ENCODE measurements at regions not wholly inside any gene's neighbourhood (a gene's known extent, or its start where the extent isn't known, plus 50 kb on each side); places are given as distances from the start of the nearest gene placed in this dataset.

DNA sequence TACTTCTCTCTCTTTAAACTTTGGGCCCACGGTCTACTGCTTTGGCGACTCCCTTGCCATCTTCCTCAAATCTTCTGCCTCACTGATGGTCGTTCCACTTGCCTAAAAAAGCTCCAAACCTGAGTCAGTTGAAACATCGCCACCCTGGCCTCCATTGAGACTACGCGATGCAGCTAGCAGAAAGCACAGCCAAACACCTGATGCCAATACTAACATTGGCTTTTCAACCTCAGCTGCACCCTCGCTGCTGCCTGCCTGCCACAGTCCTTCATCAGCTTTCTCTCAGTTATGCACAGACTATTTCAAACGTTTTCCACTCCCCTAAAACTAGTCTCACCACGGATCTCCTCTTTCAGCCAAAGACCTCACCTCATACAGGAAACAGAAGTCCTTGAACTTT lies 214.2 kb upstream of the TMCO5A start:
- DNase-seq, result no peak

GRCh38 chr15:37731146-37731746 lies 203.2 kb upstream of the TMCO5A start:
- no peak for DNase-seq

- no peak for DNase-seq
Measured at GRCh38 chr15:37733628-37734027, 200.8 kb upstream of the TMCO5A start.

DNA sequence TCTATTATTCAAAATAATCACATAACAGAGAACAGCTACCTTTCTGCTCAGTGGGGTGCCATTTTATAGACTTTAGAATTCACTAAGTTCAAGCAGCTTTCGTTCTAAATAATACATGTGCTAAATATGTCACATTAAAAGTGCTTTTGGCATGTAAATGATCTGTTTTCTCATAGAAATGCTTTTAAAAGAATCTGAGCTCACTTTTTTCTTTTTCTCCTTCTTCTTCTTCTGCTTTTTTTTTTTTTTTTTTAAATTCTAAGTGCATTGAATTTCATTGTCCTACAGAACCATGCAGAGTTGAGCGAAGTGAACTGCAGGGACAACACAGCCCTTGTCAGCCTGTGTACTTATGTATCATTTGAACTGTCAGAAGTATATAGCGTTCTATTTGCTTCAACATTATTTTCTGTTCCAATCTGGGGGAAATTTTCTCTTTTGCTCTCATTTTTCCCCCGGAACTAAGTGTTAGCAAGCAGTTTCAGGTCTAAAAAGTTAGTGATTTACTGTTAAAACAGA lies 193.8 kb upstream of the TMCO5A start:
- no peak for DNase-seq

- no peak for DNase-seq
Measured at GRCh38 chr15:37743826-37744225, 190.6 kb upstream of the TMCO5A start.

- no peak for DNase-seq
Measured at GRCh38 chr15:37744521-37744920, 189.9 kb upstream of the TMCO5A start.

GRCh38 chr15:37751401-37751800 lies 183.0 kb upstream of the TMCO5A start:
- no peak for DNase-seq

DNA sequence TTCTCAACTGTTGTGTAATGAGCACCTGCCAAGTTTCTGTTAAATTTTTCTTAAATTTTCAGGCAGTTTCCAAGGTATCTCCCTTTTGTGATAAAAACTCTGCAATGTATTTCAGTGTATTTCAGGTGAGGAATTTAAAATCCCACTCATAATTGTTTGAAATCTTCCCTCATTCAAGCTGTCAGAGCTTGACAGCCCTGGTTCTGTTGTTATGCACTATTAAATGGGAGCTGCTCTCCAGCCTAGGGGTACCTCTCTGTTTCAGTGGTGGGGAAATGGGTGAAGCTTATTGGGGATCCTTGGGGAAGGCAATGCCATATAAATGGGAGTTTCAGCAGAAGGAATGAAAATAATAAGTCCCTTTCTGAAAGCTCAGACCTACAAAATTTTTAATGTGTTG lies 178.0 kb upstream of the TMCO5A start:
- no peak for DNase-seq

GRCh38 chr15:37758412-37758811 lies 176.0 kb upstream of the TMCO5A start:
- DNase-seq, result no peak

DNA sequence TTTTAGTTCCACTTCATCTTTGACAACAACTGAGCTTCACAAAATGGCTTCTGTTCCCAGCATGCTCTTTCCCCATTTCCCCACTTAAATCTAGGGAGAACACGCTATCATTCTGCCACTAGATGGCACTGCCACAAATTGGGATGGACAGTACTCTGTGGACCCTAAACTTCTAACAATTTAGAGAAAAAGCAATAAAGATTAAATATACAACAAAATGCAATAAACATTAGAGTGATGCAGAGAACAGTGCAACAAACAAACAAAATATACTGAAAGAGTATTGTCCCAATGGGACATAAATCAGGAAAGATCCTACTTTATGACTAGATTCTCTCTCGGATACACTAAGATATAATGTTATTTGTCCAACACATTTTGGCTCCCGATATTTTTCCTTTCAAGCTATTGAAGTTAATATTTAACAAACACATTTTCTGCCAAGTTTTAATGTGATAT lies 169.7 kb upstream of the TMCO5A start:
- peak; percentile 54 for DNase-seq

DNA sequence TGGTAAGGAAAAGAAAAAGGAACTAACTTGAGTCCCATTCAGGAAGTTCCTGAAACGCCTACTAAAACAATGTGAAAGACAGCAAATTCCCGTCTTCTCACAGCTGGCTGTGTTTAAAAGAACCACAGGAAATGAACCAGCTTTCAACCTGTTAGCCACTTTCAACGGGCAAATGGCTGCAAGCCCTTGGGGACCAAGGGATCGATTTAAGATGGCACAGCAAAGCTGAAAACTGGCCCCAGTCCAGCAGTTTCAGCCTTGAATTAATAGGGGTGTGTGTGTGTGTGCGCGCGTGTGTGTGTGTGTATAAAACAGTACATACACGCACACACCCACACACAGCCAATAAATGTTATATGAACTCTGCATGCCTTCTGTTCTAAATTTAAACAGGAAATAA lies 168.7 kb upstream of the TMCO5A start:
- peak; percentile 54 for DNase-seq

- no peak for DNase-seq
Measured at GRCh38 chr15:37767841-37768455, 166.5 kb upstream of the TMCO5A start.

DNA sequence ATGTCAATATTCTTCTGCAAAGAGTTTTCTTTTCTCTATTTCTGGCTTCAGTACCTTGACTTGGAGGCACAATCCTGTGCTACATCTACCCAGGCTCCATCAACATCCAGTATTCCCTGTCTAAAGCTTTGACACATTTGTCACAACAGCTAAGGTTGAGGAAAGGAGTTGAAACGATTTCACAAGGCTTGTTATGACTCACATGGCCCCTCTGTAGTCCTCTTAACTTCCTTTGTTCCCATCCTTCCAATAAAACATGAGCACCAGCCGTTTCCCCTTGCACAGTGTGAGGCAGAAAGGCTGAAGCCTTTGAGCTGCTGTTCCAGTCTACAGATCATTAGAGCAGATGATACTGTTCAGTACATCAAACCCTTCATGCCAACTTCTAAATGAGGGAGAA lies 163.0 kb upstream of the TMCO5A start:
- DNase-seq, result no peak

DNA sequence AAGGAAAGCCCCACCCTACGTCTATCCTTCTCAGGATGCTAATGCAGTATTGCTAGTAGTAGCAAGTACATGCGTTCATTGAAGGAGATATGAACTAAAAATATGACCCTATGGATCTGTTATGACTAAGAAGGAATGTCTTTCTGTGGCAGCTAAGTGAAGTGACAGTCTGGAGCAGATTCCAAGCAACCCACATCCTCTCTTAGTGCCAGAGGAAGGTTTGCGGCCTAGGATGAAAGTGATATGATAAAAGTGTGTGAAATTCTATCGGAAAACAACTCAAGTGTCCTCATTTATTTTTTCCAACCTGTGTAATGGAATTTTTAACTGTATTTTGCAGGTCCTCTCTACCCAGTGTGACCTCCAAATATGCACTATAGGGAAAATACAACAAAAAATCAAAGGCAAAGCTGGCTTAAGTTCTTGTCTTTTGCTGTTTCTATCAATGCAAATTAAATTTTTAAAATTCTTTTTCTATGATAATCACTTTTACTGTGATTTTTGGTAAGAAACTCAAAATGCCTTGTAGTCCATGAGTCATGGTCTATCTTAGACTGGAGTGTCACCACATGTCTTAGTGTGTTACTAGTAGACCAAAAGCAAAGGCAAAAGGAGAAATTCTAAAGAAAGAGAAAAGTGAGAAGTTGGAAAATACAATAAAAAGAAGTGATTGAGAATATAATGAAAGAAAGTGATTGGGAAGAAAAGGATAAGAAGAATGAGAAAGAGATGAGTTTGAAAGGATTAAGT lies 161.2 kb upstream of the TMCO5A start:
- DNase-seq, result no peak

DNA sequence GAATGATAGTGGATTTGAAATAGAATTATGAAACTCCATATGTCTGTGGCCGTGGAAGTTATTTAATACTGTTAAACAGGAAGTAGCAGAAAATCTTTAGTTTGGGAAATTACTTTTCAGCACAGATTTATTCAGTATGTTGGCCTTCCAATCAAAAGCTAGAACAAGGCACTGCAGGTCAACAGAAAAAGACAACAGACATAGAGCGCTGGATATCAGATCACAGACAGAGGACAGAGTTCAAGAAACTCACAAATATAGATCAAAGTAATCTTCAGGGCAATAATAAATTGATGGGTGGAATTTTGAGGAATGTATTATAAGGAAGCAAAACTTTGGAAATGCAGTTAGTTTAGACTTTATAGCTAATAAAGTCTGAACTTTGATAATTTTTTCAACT lies 159.5 kb upstream of the TMCO5A start:
- no peak for DNase-seq

DNA sequence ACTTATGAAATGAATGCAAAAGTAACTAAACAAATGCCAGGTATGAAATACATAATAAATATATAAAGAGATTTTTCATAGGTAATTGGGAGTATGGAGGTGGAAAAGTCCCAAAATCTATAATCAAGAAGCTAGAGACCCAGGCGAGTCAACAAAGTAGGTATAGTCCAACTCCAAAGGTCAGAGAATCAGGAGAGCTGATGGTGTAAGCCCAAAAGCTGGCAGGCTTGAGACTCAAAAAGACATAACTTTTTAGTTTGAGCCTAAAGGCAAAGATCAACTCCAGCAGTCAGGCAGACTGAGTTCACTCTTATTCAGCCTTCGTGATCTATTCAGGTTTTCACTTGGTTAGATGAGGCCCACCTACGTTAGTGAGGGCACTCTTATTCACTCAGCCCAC lies 157.4 kb upstream of the TMCO5A start:
- DNase-seq, result no peak

- DNase-seq, result no peak
Measured at GRCh38 chr15:37783290-37783689, 151.2 kb upstream of the TMCO5A start.

GRCh38 chr15:37788330-37788729 lies 146.1 kb upstream of the TMCO5A start:
- no peak for DNase-seq

- no peak for DNase-seq
Measured at GRCh38 chr15:37788767-37789396, 145.6 kb upstream of the TMCO5A start.

- no peak for DNase-seq
Measured at GRCh38 chr15:37789397-37789786, 145.0 kb upstream of the TMCO5A start.

DNA sequence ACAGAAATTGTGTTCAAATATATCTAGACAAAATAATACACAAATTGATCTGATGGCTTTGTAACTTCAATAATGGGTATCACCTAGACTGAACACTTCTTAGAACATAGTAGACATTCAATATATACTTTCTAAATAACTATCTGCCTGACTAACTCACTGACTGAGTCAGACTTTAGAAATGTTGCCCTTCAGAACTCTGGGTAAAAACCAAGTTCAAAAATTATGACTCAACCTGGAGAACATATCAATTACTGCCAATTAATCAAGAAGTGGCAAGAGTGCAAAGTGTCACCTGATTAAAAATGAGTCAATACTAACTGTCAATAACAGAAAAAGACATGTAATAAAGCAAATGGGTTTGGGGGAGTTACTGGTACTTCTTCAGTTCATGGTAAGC lies 144.6 kb upstream of the TMCO5A start:
- DNase-seq, result no peak

DNA sequence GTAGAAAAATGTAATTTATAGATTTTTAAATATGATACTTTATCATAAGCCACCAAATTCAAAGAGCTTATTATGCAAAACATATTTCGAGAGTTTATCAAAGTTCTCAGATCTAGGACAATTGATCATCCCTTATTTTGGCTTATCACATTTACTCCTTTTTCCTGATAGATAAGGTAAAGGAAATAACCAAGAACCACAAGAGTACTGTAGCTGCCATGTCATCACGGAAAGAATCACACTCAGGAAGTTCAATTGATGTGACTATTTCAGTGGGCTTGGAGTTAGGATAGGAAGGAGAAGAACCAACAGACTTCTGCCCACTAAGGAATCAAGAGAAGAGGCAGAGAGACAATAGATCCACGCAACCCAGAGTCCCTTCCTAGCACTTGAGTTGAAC lies 142.7 kb upstream of the TMCO5A start:
- no peak for DNase-seq

DNA sequence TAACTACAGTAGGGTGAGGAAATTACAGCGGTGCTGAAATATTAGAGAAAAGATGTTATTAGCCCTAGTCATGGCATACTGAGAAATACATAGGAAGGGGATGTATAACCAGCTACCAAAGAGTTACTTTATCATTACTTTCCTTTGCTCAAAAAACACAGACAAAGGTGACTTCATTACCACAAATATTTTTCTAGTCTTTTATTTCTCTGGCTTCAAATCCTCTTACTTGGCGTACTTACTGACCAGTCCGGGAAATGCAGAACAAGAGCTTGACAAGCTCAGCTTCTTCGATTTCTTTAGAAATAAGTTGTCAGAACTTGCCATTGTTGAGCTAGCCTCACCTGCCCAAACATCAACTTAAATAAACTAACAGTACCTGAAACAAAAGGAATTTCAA lies 142.1 kb upstream of the TMCO5A start:
- no peak for DNase-seq

GRCh38 chr15:37793851-37794250 lies 140.6 kb upstream of the TMCO5A start:
- peak; percentile 30 for DNase-seq

Measured in eye (tissue), 1 donor.